ENCODE measurements at regions not wholly inside any gene's neighbourhood (a gene's known extent, or its start where the extent isn't known, plus 50 kb on each side); places are given as distances from the start of the nearest gene placed in this dataset.

- Histone ChIP-seq H3K4me3 (no peak overlapping the region), H3K9me3 (replicated peaks; ENCODE audit: control insufficient read depth, insufficient read depth, low read depth, low read length) (no peaks in the 10 kb centered on the region), H3K27ac (ENCODE audit: extremely low read depth, low read depth, low read length) (no peak overlapping the region), H3K36me3 (ENCODE audit: control insufficient read depth, insufficient read depth, low read length) (no peaks in the 10 kb centered on the region), H3K4me2 (ENCODE audit: insufficient read depth, low read length) (no peak overlapping the region), H2AFZ (ENCODE audit: low read depth, low read length) (no peak overlapping the region), H4K20me1 (replicated peaks; ENCODE audit: control insufficient read depth, insufficient read depth, low read length) (no peaks in the 10 kb centered on the region; the same call in 1 of the 2 replicates), H3K9ac (ENCODE audit: insufficient read depth in 1 of 2, low read depth in 2 of 2, low read length in 2 of 2) (no peak overlapping the region), H3K79me2 (ENCODE audit: control insufficient read depth, insufficient read depth, low read length) (no peaks in the 10 kb centered on the region), H3K4me1 (replicated peaks in 1 of 2; ENCODE audit: control insufficient read depth in 2 of 2, insufficient read depth in 2 of 2, low read length in 2 of 2) (no peaks in the 10 kb centered on the region), H3K27me3 (ENCODE audit: control insufficient read depth in 2 of 2, insufficient read depth in 2 of 2, low read length in 2 of 2) (peaks cover 0 to 30% of the 10 kb centered on the region in 2 experiments; a peak in 4 of 5 replicates), H3K9me1 (ENCODE audit: control insufficient read depth, insufficient read depth, low read length) (no peaks in the 10 kb centered on the region)
- no peak for TF ChIP-seq ZEB2 (IDR thresholded peaks at IDR 0.05)
- no peak for TF ChIP-seq SRSF1 (IDR thresholded peaks at IDR 0.05; ENCODE audit: low read depth, low read length)
- no peak for TF ChIP-seq MED1 (CRISPR knock-in tag; IDR thresholded peaks at IDR 0.05; ENCODE audit: borderline replicate concordance)
- TF ChIP-seq MEF2A (IDR thresholded peaks at IDR 0.05; ENCODE audit: control insufficient read depth, low read depth, low read length): no peak
- TF ChIP-seq E2F8 (IDR thresholded peaks at IDR 0.05; ENCODE audit: low read depth, partially characterized antibody): no peak
- TF ChIP-seq ZNF232 (CRISPR knock-in tag; IDR thresholded peaks at IDR 0.05): no peak
- no peak for TF ChIP-seq ETV1 (tag; conservative IDR thresholded peaks at IDR 0.05; ENCODE audit: low read depth)
- no peak for TF ChIP-seq CUX1 (CRISPR knock-in tag; IDR thresholded peaks at IDR 0.05)
- no peak for TF ChIP-seq ZBTB11 (CRISPR knock-in tag; IDR thresholded peaks at IDR 0.05)
- TF ChIP-seq ZNF644 (tag; IDR thresholded peaks at IDR 0.05; ENCODE audit: low read depth): no peak
- no peak for TF ChIP-seq TAF15 (IDR thresholded peaks at IDR 0.05; ENCODE audit: low read depth, low read length)
- ChIA-PET POLR2A (no interaction called here), CTCF (ENCODE audit: low intra/inter-chr PET ratio) (no interaction called here)
- no peak for FAIRE-seq
- WGBS (ENCODE audit: insufficient coverage, low coverage, missing lambda C conversion rate): 0% methylated on average over 16 of the region's 23 CpGs
- no peak for ATAC-seq
- in situ Hi-C loops (cut with MboI): no loop called here
- no peak for DNase-seq (ENCODE audit: extremely low read depth in 1 of 4, low spot score in 3 of 4)
- no TSS peak for BruUV-seq (replicated peaks)
- intact Hi-C loops (cut with micrococcal nuclease): no loop called here
Measured at GRCh38 chr2:2721296-2721835, 390.3 kb upstream of the MYT1L start.

Measured in K562 (cell line).